Astrocyte of the cerebellum (primary cell): ENCODE measurements at regions not wholly inside any gene's neighbourhood (a gene's known extent, or its start where the extent isn't known, plus 50 kb on each side); places are given as distances from the start of the nearest gene placed in this dataset.
"Not testable (repeated sequence)": the region's sequence is repeated elsewhere in the genome, so short reads cannot be mapped to it uniquely, and the experiment has no call there.

Experiments
- DNase-seq: peaks from one replicate; pipeline ENCODE4 v3.0.0-alpha.2; 2011; ENCODE audit warnings: low read depth
- H3K4me3 ChIP-seq: 2 replicates; pipeline ENCODE4 v1.5.1; 2011; ENCODE audit warnings: mild to moderate bottlenecking, low read depth, low read length, moderate library complexity
- CTCF ChIP-seq: IDR thresholded peaks from 2 replicates; pipeline ENCODE4 v1.5.1; 2012; ENCODE audit warnings: low read length, low read depth, moderate library complexity, mild to moderate bottlenecking; ENCODE audit errors: missing control alignments
- in situ Hi-C: cut with HindIII; loops from 2 replicates; pipeline ENCODE4 v1.10.0; 2017; ENCODE audit warnings: low sequenced_read_pairs

DNA sequence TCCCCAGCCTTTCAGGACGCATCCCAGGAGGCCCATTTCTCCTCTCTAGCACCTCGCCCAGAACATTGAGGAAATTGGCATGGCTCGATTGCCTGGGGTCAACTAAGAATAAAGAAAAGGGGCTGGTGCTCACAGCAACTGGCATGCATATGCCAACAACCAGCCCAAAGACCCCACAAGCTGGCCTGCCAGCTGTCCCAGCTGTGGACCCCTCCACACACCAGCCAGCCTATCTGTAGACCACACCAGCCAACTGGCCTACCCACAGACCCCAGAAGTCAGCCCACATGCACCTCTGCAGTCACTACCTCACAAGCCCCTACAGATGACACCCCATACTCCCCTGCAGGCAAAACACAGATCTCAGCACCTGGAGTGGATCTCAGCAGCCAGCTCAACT is 123.8 kb upstream of the ID2 start:
- no peak overlapping the region for H3K4me3 ChIP-seq
- TF ChIP-seq CTCF: no peak
- in situ Hi-C loops: no loop called here
- no peak for DNase-seq

- DNase-seq: no peak
- no peak overlapping the region for H3K4me3 ChIP-seq
- in situ Hi-C loops: no loop called here
- no peak for TF ChIP-seq CTCF
These were observed 122.9 kb upstream of the ID2 start for GRCh38 chr2:8558956-8559355.

DNA sequence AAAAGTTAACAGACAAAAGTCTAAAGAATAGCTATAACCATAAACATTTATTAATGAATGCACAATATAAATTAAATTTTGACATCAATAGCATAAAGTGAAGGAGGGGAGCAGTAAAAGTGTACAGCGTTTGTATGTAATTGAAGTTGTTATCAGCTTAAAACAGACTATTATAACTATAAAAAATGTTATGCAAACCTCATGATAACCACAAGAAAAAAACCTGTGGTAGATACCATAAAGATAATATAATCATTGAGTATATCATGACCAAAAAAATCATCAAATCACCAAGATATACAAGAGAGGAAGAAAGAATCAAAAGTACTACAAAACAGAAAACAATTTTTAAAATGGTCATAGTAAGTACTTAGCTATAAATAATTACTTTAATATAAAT is 122.1 kb upstream of the ID2 start:
- in situ Hi-C loops: no loop called here
- no peak for TF ChIP-seq CTCF
- no peak overlapping the region for H3K4me3 ChIP-seq
- no peak for DNase-seq

DNA sequence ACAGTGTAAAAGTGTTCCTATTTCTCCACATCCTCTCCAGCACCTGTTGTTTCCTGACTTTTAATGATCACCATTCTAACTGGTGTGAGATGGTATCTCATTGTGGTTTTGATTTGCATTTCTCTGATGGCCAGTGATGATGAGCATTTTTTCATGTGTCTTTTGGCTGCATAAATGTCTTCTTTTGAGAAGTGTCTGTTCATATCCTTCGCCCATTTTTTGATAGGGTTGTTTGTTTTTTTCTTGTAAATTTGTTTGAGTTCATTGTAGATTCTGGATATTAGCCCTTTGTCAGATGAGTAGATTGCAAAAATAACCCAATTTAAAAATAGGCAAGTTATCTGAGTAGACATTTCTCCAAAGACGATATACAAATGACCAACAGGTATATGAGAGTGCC is 120.2 kb upstream of the ID2 start:
- H3K4me3 ChIP-seq, in situ Hi-C loops, DNase-seq: not testable (repeated sequence)

GRCh38 chr2:8563814-8564474 is 117.9 kb upstream of the ID2 start:
- no peak for TF ChIP-seq CTCF
- no peak overlapping the region for H3K4me3 ChIP-seq
- in situ Hi-C loops: no loop called here
- no peak for DNase-seq

DNA sequence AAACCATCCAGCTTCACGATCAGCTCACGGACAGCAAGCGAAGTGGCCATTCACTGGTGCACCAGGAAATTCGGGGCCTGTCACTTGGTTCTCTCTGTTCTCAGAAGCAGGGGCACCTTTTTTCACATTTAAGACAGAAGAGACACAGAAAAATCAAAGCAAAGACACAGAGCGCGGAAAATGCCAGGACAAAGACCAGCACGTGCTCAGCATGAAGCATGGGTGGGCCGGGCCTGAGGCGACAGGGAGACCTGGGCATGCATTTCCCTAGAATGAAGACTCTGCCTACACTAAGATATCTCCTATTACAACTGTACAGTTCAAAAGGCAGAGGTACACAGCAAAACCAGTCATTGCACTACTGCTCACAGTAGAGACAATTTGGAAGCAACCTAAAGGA is 117.4 kb upstream of the ID2 start:
- no peak overlapping the region for H3K4me3 ChIP-seq
- no peak for TF ChIP-seq CTCF
- no peak for DNase-seq
- in situ Hi-C loops: no loop called here

GRCh38 chr2:8565399-8566154 is 116.3 kb upstream of the ID2 start:
- no peak overlapping the region for H3K4me3 ChIP-seq
- TF ChIP-seq CTCF: no peak
- in situ Hi-C loops: no loop called here
- DNase-seq: no peak
